K562 (cell line): ENCODE measurements at regions not wholly inside any gene's neighbourhood (a gene's known extent, or its start where the extent isn't known, plus 50 kb on each side); places are given as distances from the start of the nearest gene placed in this dataset.

ENCODE experiments used
- ATAC-seq: fragments of 200-7000 bp; cut with Tn5 transposase; 3 replicates; pipeline ENCODE4 v1.9.1; 2020; ENCODE audit warnings: moderate library complexity
- BruUV-seq: library from RNA; stranded (reverse); fragments of 400-500 nt; replicated peaks from 2 replicates; lab custom pipeline; 2021; lab: Mats Ljungman, UMichigan
- CTCF ChIA-PET: fragments of 300-600 bp; formaldehyde crosslinking; extraction: SDS; loops from one replicate; lab custom pipeline; 2021; ENCODE audit warnings: low intra/inter-chr PET ratio; lab: Yijun Ruan, JAX
- POLR2A ChIA-PET: fragments of 300-600, 350-650 bp; sonication (Branson Sonifier 250); formaldehyde crosslinking; extraction: SDS; loops from one replicate; lab custom pipeline; 2021; ENCODE audit warnings: antibody characterized with exemption, inconsistent platforms; lab: Yijun Ruan, JAX
- DNase-seq, 4 experiments: peaks; one replicate each; pipeline versions ENCODE4 v3.0.0 to v3.0.0-alpha.2; 2011 to 2018; ENCODE audit warnings: low spot score in 3 of 4, mixed read lengths in 3 of 4; ENCODE audit errors: extremely low read depth in 1 of 4
- FAIRE-seq: peaks from 2 replicates; lab custom pipeline; 2011; peaks lifted over from hg19 to GRCh38; lab: Jason Lieb, UNC
- H2AFZ ChIP-seq: 2 replicates; pipeline ENCODE4 v1.6.0; 2011; ENCODE audit warnings: low read depth, low read length, control low read depth, inconsistent platforms
- H3K27ac ChIP-seq: fragments of 200-600 bp; 3 replicates; pipeline ENCODE4 v1.8.0; 2011; ENCODE audit warnings: low read depth, mild to moderate bottlenecking, control low read depth, inconsistent platforms, low read length, moderate library complexity, mixed read lengths; ENCODE audit errors: extremely low read depth
- H3K27me3 ChIP-seq, 2 experiments: fragments of 300-600 bp in 1 of 2; 2 replicates in 1 of 2; 3 replicates in 1 of 2; pipeline versions ENCODE4 v1.6.0 to v1.8.0; 2011; ENCODE audit warnings: inconsistent platforms in 2 of 2, low read length in 2 of 2, mild to moderate bottlenecking in 1 of 2, mixed read lengths in 1 of 2, moderate library complexity in 1 of 2; ENCODE audit not compliant: control insufficient read depth in 2 of 2, insufficient read depth in 2 of 2
- H3K36me3 ChIP-seq: fragments of 300-600 bp; 3 replicates; pipeline ENCODE4 v1.8.0; 2011; ENCODE audit warnings: mild to moderate bottlenecking, low read length, inconsistent platforms; ENCODE audit not compliant: control insufficient read depth, insufficient read depth
- H3K4me1 ChIP-seq, 2 experiments: fragments of 200-600 bp in 1 of 2; replicated peaks in 1 of 2; 2 replicates in 1 of 2; 3 replicates in 1 of 2; pipeline versions ENCODE4 v1.5.1 to v1.8.0; 2011; ENCODE audit warnings: inconsistent platforms in 2 of 2, low read length in 2 of 2, mild to moderate bottlenecking in 1 of 2, mixed read lengths in 1 of 2, moderate library complexity in 1 of 2; ENCODE audit not compliant: control insufficient read depth in 2 of 2, insufficient read depth in 2 of 2
- H3K4me2 ChIP-seq: 2 replicates; pipeline ENCODE4 v1.6.1; 2011; ENCODE audit warnings: low read length, control low read depth, inconsistent platforms, mixed read lengths; ENCODE audit not compliant: insufficient read depth
- H3K4me3 ChIP-seq: fragments of 200-600 bp; sonication (generic), shearing (Covaris generic); 2 replicates; pipeline ENCODE4 v1.5.1; 2016; ENCODE audit warnings: control low read depth, inconsistent platforms
- H3K79me2 ChIP-seq: fragments of 200-600 bp; 3 replicates; pipeline ENCODE4 v1.8.0; 2011; ENCODE audit warnings: low read length, inconsistent platforms; ENCODE audit not compliant: control insufficient read depth, insufficient read depth
- H3K9ac ChIP-seq, 2 experiments: 2 replicates each; pipeline versions ENCODE4 v1.6.0 to v1.6.1; 2011; ENCODE audit warnings: low read depth in 2 of 2, low read length in 2 of 2, control low read depth in 1 of 2, inconsistent platforms in 1 of 2, mild to moderate bottlenecking in 1 of 2, mixed read lengths in 1 of 2; ENCODE audit not compliant: insufficient read depth in 1 of 2
- H3K9me1 ChIP-seq: one replicate; pipeline ENCODE4 v1.6.0; 2011; ENCODE audit warnings: inconsistent platforms, mild to moderate bottlenecking, low read length, moderate library complexity; ENCODE audit not compliant: control insufficient read depth, insufficient read depth
- H3K9me3 ChIP-seq: replicated peaks from 2 replicates; pipeline ENCODE4 v1.5.1; 2011; ENCODE audit warnings: low read depth, low read length, inconsistent platforms; ENCODE audit not compliant: control insufficient read depth, insufficient read depth
- H4K20me1 ChIP-seq: replicated peaks from 2 replicates; pipeline ENCODE4 v1.6.1; 2011; ENCODE audit warnings: low read length, inconsistent platforms, mixed read lengths; ENCODE audit not compliant: control insufficient read depth, insufficient read depth
- BCLAF1 ChIP-seq, 2 experiments: fragments of 450-650 bp in 1 of 2; IDR thresholded peaks; 2 replicates each; pipeline ENCODE4 v1.6.1; 2011 to 2017; ENCODE audit warnings: low read depth in 2 of 2, antibody characterized with exemption in 1 of 2, borderline replicate concordance in 1 of 2, low read length in 1 of 2, mild to moderate bottlenecking in 1 of 2, mixed read lengths in 1 of 2; ENCODE audit not compliant: control insufficient read depth in 1 of 2
- HMG20B ChIP-seq: fragments of 250-450 bp; sonication (Bioruptor Pico); IDR thresholded peaks from 2 replicates; pipeline ENCODE4 v1.5.0; 2021; ENCODE audit warnings: mild to moderate bottlenecking
- KDM1A ChIP-seq, 2 experiments: fragments of 450-650 bp; IDR thresholded peaks; 2 replicates each; pipeline ENCODE4 v1.6.1; 2016; ENCODE audit warnings: mild to moderate bottlenecking in 2 of 2
- MAFG ChIP-seq: fragments of 450-650 bp; conservative IDR thresholded peaks from 2 replicates; pipeline ENCODE4 v1.6.1; 2016; ENCODE audit warnings: missing genetic modification characterization, missing compliant biosample characterization
- RFX1 ChIP-seq: fragments of 450-650 bp; IDR thresholded peaks from 2 replicates; pipeline ENCODE4 v1.6.1; 2016; ENCODE audit warnings: mild to moderate bottlenecking, moderate library complexity
- ZC3H11A ChIP-seq: IDR thresholded peaks from 2 replicates; pipeline ENCODE4 v1.6.1; 2012; ENCODE audit warnings: low read depth, low read length, improper control_type of control experiment
- ZFX ChIP-seq: sonication (generic); formaldehyde crosslinking; IDR thresholded peaks from 2 replicates; pipeline ENCODE4 v1.8.0; 2022; ENCODE audit warnings: mild to moderate bottlenecking, missing genetic modification reagents, moderate library complexity
- ZNF316 ChIP-seq: fragments of 450-650 bp; IDR thresholded peaks from 2 replicates; pipeline ENCODE4 v1.6.1; 2016
- ZNF655 ChIP-seq: fragments of 250-450 bp; sonication (Bioruptor Pico); IDR thresholded peaks from 2 replicates; pipeline ENCODE4 v1.5.0; 2021
- WGBS: fragments of 100-300 bp; shearing (Covaris generic); methylation state at CpG from one replicate; pipeline ENCODE4 v1.1.6; 2016; ENCODE audit warnings: low coverage, mixed read lengths; ENCODE audit not compliant: insufficient coverage; ENCODE audit errors: missing lambda C conversion rate; 5-methylcytosine and 5-hydroxymethylcytosine counted together
- in situ Hi-C: fragments of 300-500 bp; cut with MboI; formaldehyde crosslinking; loops from 4 replicates; pipeline ENCODE4 v1.15.0; 2018; ENCODE audit warnings: inconsistent platforms, mixed read lengths
- intact Hi-C: fragments of 100-400 bp; cut with micrococcal nuclease; formaldehyde crosslinking; loops from 2 replicates; pipeline ENCODE4 v1.14.2; 2022
- TF ChIP-seq, protein P1 (sequence below): fragments of 450-650 bp; IDR thresholded peaks from 2 replicates; pipeline ENCODE4 v1.6.1; 2016; ENCODE audit warnings: low read depth, mild to moderate bottlenecking, moderate library complexity
- TF ChIP-seq, protein P2 (sequence below): IDR thresholded peaks from 2 replicates; pipeline ENCODE4 v1.6.1; 2014; ENCODE audit warnings: antibody characterized with exemption

DNA sequence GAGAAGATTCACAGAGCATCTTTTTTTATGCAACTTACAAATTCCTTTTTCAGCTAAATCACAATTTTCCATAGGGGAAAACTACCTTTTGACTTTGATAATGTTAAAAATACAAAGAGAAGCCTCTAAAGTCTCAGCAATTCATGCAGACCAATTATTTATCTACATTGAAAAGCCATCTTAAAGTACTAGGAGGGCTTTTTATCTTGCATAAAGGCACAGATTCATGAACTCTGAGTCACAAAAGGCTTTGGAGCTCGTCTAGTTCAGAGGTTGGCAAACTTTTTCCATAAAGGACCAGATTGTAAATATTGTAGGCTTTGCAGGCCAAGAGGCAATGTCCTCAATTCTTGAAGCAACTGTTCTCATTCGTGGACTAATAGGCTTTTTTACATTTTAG lies 210.4 kb upstream of the HDX start (continued):
- no peak for TF ChIP-seq RFX1

DNA sequence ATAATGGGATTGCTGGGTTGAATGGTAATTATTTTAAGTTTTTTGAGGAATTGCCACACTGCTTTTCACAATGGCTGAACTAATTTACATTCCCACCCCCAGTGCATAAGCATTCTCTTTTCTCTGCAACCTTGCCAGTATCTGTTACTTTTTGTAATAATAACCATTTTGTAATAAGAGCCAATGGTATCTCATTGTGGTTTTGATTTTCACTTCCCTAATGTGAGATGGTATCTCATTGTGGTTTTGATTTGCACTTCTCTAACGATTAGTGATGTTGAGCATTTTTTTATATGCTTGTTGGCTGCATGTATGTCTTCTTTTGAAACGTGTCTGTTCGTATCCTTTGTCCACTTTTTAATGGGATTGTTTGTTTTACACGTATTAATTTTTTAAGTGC lies 213.1 kb upstream of the HDX start:
- H3K4me1 ChIP-seq: no peaks in the 10 kb centered on the region
- WGBS: 0% methylated on average over 4 of the region's 4 CpGs
- DNase-seq: no peak
- BruUV-seq: no TSS peak
- no peak overlapping the region for H3K4me2 ChIP-seq
- CTCF ChIA-PET: no interaction called here
- intact Hi-C loops: no loop called here
- no peak overlapping the region for H3K9ac ChIP-seq
- H3K27ac ChIP-seq: no peak overlapping the region
- TF ChIP-seq ZC3H11A: no peak
- no peak for TF ChIP-seq ZNF655 (CRISPR knock-in tag)
- no peak for TF ChIP-seq ZNF316
- TF ChIP-seq, protein P1, sequence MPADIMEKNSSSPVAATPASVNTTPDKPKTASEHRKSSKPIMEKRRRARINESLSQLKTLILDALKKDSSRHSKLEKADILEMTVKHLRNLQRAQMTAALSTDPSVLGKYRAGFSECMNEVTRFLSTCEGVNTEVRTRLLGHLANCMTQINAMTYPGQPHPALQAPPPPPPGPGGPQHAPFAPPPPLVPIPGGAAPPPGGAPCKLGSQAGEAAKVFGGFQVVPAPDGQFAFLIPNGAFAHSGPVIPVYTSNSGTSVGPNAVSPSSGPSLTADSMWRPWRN: no peak
- TF ChIP-seq KDM1A (IDR thresholded peaks at IDR 0.05): no peak
- TF ChIP-seq, protein P2, sequence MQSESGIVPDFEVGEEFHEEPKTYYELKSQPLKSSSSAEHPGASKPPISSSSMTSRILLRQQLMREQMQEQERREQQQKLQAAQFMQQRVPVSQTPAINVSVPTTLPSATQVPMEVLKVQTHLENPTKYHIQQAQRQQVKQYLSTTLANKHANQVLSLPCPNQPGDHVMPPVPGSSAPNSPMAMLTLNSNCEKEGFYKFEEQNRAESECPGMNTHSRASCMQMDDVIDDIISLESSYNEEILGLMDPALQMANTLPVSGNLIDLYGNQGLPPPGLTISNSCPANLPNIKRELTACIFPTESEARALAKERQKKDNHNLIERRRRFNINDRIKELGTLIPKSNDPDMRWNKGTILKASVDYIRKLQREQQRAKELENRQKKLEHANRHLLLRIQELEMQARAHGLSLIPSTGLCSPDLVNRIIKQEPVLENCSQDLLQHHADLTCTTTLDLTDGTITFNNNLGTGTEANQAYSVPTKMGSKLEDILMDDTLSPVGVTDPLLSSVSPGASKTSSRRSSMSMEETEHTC: no peak
- TF ChIP-seq HMG20B (CRISPR knock-in tag): no peak
- no peak for TF ChIP-seq MAFG
- no peak for TF ChIP-seq BCLAF1 (IDR thresholded peaks at IDR 0.05; ENCODE audit: borderline replicate concordance in 1 of 2, control insufficient read depth in 1 of 2, low read depth in 2 of 2, low read length in 1 of 2)
- TF ChIP-seq ZFX (CRISPR knock-in tag): no peak
- no peak for ATAC-seq
- POLR2A ChIA-PET: no interaction called here
- H2AFZ ChIP-seq: no peak overlapping the region
- H3K9me1 ChIP-seq: no peaks in the 10 kb centered on the region
- H3K4me3 ChIP-seq: no peak overlapping the region
- no peak for FAIRE-seq
- H3K9me3 ChIP-seq: no peaks in the 10 kb centered on the region
- no peaks in the 10 kb centered on the region for H4K20me1 ChIP-seq
- H3K36me3 ChIP-seq: no peaks in the 10 kb centered on the region
- no peaks in the 10 kb centered on the region for H3K79me2 ChIP-seq
- in situ Hi-C loops: no loop called here
- no peaks in the 10 kb centered on the region for H3K27me3 ChIP-seq
